Omental fat pad (tissue), 3 donors: ENCODE measurements at regions not wholly inside any gene's neighbourhood (a gene's known extent, or its start where the extent isn't known, plus 50 kb on each side); places are given as distances from the start of the nearest gene placed in this dataset.

Source experiments
- ATAC-seq: fragments of 150-250 bp; one replicate; pipeline ENCODE4 v1.9.1; 2016; ENCODE audit warnings: mild to moderate bottlenecking, moderate library complexity; ENCODE audit not compliant: low FRiP score
- DNase-seq: peaks from one replicate; pipeline ENCODE4 v3.0.0-alpha.2; 2019; ENCODE audit warnings: low spot score
- TF ChIP-seq, protein P1 (sequence below), 3 donors: fragments of 450-650 bp; IDR thresholded peaks; one replicate each; pipeline ENCODE4 v1.5.1; 2016 to 2017; ENCODE audit warnings: antibody characterized with exemption in 3 of 3, mild to moderate bottlenecking in 3 of 3, moderate library complexity in 2 of 3

DNA sequence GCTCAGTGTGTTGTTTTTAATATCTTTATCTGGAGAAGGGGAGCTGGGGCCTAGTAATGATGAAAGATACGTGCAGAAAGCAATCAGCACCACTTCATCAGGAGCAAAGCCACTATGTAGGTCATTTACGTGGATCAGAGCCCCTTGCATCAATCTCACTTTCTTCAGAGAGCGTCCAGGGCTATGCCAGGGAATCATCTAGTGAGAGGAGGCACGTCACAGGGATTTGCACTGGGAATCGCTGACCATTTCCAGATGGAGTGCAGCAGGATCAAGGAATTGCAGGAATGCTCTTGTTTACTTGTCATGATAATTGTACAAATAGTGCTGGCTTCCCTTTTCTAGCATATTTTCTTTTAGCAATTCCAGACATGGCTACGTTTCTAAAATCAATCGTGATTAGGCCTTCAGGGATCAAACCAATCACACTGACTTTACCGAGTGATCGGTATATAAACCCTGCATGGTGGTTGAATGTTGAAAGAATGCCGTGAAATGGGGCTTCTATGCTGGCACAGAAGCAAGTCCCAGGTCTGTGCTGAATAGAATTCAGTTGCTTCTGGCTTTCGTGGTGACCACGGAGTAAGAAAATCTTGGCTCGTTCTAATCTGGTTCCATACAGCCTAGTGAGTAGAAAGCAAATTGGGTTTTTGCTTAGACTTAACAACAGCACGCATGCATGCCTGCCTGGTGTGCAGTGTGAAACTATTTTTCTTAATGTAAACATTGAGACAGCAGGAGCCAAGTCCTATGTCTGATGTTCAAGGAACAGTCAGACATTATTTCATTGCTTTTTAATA is 122.8 kb downstream of the TMEM200C start:
- ATAC-seq (no peak), DNase-seq (no peak)
- TF ChIP-seq, protein P1, sequence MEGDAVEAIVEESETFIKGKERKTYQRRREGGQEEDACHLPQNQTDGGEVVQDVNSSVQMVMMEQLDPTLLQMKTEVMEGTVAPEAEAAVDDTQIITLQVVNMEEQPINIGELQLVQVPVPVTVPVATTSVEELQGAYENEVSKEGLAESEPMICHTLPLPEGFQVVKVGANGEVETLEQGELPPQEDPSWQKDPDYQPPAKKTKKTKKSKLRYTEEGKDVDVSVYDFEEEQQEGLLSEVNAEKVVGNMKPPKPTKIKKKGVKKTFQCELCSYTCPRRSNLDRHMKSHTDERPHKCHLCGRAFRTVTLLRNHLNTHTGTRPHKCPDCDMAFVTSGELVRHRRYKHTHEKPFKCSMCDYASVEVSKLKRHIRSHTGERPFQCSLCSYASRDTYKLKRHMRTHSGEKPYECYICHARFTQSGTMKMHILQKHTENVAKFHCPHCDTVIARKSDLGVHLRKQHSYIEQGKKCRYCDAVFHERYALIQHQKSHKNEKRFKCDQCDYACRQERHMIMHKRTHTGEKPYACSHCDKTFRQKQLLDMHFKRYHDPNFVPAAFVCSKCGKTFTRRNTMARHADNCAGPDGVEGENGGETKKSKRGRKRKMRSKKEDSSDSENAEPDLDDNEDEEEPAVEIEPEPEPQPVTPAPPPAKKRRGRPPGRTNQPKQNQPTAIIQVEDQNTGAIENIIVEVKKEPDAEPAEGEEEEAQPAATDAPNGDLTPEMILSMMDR (IDR thresholded peaks at IDR 0.05), result no peak

DNA sequence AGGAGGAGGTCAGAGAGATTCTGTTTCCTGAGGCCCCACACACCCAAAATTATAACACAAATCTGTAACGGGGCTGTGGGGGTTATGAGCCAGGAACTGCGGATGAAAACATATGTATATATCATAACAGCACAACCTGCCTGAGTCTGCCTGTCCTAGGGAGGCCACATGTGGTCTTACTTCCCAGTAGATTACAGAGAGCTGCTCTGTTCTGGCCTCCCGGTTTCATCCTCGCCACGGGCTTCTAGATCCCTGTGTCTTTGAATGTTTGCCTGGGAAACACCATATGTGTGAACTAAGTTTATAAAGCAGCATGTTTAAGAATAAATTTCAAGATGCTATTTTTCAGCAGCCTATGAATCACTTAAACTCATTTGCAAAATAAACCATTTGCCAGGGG is 124.0 kb downstream of the TMEM200C start:
- ATAC-seq, result no peak
- TF ChIP-seq, protein P1 (IDR thresholded peaks at IDR 0.05), result no peak
- DNase-seq, result no peak

DNA sequence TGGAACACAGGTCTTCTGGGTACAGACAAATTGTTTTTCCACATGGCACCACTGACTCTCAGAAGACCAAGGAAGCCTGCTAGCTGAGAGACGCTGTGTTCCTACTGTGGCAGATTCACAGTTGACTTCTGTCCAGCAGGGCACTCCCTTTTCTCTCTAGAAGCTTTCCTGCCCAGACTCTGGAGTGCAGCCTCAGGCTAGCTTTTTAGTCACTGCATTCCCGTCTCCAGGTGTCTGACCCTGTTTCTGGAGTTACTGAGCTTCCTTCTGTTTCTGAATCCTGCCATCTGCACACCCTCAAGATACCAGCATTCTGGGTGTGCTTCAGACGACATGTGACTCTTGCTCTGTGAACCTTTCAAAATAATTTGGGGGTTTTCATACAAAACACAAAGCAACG is 125.1 kb downstream of the TMEM200C start:
- TF ChIP-seq, protein P1 (IDR thresholded peaks at IDR 0.05), result no peak
- DNase-seq (no peak), ATAC-seq (no peak)

DNA sequence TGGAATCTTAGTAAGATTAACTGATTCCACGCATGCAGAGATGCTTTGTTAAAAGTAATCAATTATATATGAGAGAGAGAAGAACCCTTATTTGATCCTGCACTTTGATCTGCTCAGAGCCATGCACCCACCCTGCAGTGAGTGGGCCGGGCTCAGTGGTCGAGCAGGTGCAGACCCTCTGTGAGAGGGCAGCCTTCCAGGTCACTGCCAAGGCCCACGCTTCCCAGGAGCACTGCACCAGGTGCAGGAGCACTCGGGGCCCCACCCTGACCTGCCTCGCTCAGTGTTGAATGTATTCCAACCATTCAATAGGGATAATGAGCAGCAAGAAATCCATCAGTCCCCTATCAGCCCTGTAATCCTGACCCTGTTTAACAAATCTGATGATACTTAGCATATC is 126.9 kb downstream of the TMEM200C start:
- no peak for ATAC-seq
- TF ChIP-seq, protein P1 (IDR thresholded peaks at IDR 0.05), result no peak
- no peak for DNase-seq

DNA sequence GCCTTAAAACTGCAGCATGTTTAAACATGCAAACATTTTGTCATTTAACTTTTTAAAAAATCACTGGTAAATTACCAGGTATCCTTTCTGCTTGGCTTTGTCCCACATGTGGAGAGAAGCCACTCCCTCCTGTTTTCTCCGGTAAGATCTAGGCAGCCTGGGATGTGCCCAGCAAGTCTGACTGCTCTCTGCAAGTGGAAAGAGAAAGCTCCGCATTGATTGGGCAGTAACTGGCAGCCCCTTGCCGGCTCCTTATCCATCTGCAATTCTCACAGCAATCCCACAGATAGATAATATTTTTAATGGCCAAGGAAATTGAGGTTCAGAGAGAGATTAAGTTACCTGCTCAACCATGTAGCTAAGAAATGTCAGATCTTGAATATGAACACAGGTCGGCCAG is 136.1 kb downstream of the TMEM200C start:
- DNase-seq (no peak), ATAC-seq (no peak)
- TF ChIP-seq, protein P1 (IDR thresholded peaks at IDR 0.05), result no peak

DNA sequence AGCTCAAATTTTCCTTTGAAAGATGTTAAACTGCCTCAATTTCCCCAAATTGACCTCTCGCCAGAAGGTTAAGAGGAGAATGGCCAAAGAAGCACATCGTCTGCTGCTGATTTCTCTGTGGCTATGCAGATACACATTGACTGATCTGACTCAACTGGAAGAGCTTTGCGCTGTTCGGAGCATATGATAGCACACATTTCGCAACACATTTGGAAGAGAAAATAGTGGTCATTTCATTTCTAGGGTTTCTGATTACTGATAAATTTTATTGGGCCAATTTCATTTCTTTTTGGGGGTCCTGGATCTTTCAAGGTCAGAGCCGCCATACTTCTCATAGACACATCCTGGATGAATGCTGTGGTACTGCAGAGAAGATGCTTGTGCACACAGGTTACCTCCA is 138.5 kb downstream of the TMEM200C start:
- ATAC-seq (no peak), DNase-seq (no peak)
- TF ChIP-seq, protein P1 (IDR thresholded peaks at IDR 0.05), result no peak

DNA sequence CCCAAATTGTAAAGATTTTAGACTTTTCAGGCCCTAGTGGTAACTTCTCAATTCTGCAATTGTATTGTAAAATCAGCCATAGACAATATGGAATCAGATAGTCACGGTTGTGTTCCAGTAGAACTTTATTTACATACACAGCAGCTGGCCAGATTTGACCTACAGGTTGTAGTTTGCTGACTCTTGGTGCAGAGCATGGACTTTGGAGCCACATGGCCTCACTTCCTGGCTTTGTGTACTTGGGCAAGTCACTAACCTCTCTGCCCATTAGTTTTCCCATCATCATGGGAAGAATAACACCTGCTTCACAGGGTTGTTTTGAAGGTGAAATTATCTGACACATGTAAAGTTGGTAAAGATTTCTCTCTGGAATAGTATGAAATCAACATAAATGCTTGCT is 147.6 kb downstream of the TMEM200C start:
- no peak for DNase-seq
- TF ChIP-seq, protein P1 (IDR thresholded peaks at IDR 0.05), result no peak
- no peak for ATAC-seq
